A172 (cell line): ENCODE measurements at regions not wholly inside any gene's neighbourhood (a gene's known extent, or its start where the extent isn't known, plus 50 kb on each side); places are given as distances from the start of the nearest gene placed in this dataset.

ENCODE experiments used
- DNase-seq: peaks from one replicate; pipeline ENCODE4 v3.0.0-alpha.2; 2015; ENCODE audit warnings: low spot score

GRCh38 chr16:54479546-54479945 is 193.0 kb upstream of the IRX3 start:
- DNase-seq = no peak

GRCh38 chr16:54477714-54478113 is 191.1 kb upstream of the IRX3 start:
- no peak for DNase-seq

GRCh38 chr16:54475019-54475601 is 188.5 kb upstream of the IRX3 start:
- no peak for DNase-seq

GRCh38 chr16:54473226-54473993 is 186.8 kb upstream of the IRX3 start:
- DNase-seq = no peak

GRCh38 chr16:54467398-54467797 is 180.8 kb upstream of the IRX3 start:
- DNase-seq = no peak

- DNase-seq = no peak
These were observed 179.6 kb upstream of the IRX3 start for GRCh38 chr16:54466233-54466632.

- DNase-seq = no peak
These were observed 178.5 kb upstream of the IRX3 start for GRCh38 chr16:54465063-54465462.

GRCh38 chr16:54462771-54463170 is 176.2 kb upstream of the IRX3 start:
- DNase-seq = no peak

- no peak for DNase-seq
These were observed 175.6 kb upstream of the IRX3 start for GRCh38 chr16:54462151-54462651.

- DNase-seq = no peak
These were observed 173.8 kb upstream of the IRX3 start for GRCh38 chr16:54460263-54460860.

- DNase-seq = no peak
These were observed 173.1 kb upstream of the IRX3 start for GRCh38 chr16:54459509-54460262.

GRCh38 chr16:54458923-54459322 is 172.3 kb upstream of the IRX3 start:
- no peak for DNase-seq

- no peak for DNase-seq
These were observed 169.7 kb upstream of the IRX3 start for GRCh38 chr16:54456291-54456690.

GRCh38 chr16:54455030-54455725 is 168.6 kb upstream of the IRX3 start:
- no peak for DNase-seq

GRCh38 chr16:54454616-54455015 is 168.0 kb upstream of the IRX3 start:
- no peak for DNase-seq

- no peak for DNase-seq
These were observed 167.3 kb upstream of the IRX3 start for GRCh38 chr16:54453871-54454270.

GRCh38 chr16:54447576-54448440 is 161.2 kb upstream of the IRX3 start:
- peak; percentile 86 for DNase-seq

- peak; percentile 78 for DNase-seq
These were observed 160.1 kb upstream of the IRX3 start for GRCh38 chr16:54446639-54447038.

GRCh38 chr16:54444851-54445458 is 158.4 kb upstream of the IRX3 start:
- DNase-seq = no peak

- DNase-seq = no peak
These were observed 157.3 kb upstream of the IRX3 start for GRCh38 chr16:54443839-54444238.
